GM19468 (cell line): ENCODE measurements at regions not wholly inside any gene's neighbourhood (a gene's known extent, or its start where the extent isn't known, plus 50 kb on each side); places are given as distances from the start of the nearest gene placed in this dataset.

Experiments used
- ATAC-seq: cut with Tn5 transposase; IDR thresholded peaks from one replicate; pipeline ENCODE4 v1.9.1; 2021; ENCODE audit warnings: mild to moderate bottlenecking, moderate library complexity, moderate number of reproducible peaks; ENCODE audit not compliant: unreplicated experiment; ENCODE audit errors: extremely low read depth

DNA sequence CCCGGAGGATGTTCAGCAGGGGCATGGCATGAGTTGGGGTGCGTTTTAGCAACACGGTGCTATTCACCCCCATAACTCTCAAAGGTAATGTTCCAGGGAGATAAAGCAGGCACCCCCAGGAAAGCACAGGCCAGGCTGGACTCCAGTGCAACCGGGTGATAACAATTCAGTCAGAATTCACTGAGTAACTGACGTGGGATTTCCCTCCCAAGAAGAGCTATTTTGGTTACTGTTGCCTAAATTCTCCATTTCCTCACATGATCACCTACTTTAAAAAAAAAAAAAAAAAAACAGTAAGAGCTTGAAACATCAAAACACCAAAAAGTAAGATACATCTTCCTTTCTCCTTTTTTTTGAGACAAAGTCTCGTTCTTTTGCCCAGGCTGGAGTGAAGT lies 137.6 kb upstream of the WWC1 start:
- ATAC-seq: no peak

GRCh38 chr5:168155585-168155984 lies 135.9 kb upstream of the WWC1 start:
- ATAC-seq: no peak

GRCh38 chr5:168156170-168156569 lies 135.3 kb upstream of the WWC1 start:
- no peak for ATAC-seq

DNA sequence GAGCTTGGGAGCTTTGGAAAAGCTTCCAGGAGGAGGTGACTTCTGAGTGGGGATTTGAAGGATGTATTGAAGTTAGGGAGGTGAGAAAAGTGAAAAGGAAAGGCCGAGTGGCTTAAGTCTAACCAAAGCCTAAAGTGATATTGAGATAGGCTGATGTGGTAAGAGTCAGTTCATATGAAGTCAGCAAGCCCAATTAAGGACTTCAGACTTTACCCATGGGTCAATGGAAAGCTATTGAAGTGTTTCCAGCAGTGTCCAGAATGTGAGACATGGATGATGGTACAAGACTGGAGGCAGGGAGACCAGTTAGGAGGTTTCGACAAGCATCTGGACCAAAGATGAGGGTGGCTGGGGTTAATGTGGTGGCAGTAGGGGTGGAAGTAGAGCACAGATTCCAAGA lies 134.3 kb upstream of the WWC1 start:
- ATAC-seq: no peak

- no peak for ATAC-seq
These were observed 132.0 kb upstream of the WWC1 start for GRCh38 chr5:168159425-168159824.

- ATAC-seq: no peak
These were observed 129.0 kb upstream of the WWC1 start for GRCh38 chr5:168162464-168162863.

GRCh38 chr5:168163966-168164365 lies 127.5 kb upstream of the WWC1 start:
- no peak for ATAC-seq

- ATAC-seq: no peak
These were observed 126.1 kb upstream of the WWC1 start for GRCh38 chr5:168165221-168165914.

GRCh38 chr5:168165977-168166376 lies 125.5 kb upstream of the WWC1 start:
- no peak for ATAC-seq

GRCh38 chr5:168167338-168167737 lies 124.1 kb upstream of the WWC1 start:
- no peak for ATAC-seq

DNA sequence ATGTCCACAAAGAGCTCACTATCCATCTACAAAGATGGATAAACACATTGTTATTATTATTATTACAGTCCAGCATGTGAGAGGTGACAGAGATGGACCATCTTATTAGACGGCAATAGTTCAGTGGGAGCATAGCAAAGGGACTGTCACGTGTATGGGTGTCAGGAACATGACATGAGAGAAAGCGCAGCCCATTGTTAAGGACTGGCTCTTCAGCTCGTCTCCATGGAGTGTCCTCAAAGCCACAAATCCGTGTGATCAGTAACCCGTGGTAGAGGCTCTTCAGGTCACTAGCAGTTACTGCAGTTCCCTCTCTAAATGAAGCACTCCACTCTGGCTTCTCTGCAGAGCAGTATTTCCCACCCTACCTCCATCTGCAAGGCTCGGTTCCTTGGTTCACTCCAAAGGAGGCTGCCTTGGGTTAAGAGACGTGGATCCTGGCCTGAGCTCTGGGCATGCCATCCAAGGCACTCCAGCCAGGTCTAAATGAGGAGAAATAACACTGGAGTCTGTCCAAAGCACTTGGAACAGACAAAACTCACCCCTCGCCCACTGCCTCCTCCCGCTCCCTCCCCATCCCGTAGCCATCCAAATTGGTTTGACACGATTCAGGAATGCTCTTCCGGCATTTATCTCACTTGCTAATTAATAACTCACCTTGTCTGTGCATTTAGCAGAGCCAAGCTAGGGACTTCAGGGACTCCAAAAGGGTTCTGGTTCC lies 122.3 kb upstream of the WWC1 start:
- no peak for ATAC-seq

DNA sequence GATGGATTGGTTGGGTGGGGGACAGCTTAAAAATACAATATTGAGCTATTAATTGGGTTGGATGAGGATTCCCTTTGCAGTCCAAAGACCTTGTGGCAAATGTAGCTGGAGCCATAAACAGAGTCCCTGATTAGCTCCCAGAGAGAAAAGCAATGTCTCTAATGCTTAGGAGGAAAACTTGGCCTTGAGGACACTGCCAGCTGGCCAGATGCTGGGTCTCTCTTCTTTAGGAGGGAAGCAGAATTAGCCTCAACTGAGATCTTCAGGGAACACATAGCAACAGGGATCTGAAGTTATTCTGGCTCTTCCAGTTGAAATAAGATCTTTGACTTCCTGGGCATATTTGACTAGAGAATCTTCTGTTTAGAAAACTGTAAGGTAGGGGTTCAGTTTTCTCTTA lies 121.7 kb upstream of the WWC1 start:
- no peak for ATAC-seq

GRCh38 chr5:168171901-168172759 lies 119.3 kb upstream of the WWC1 start:
- no peak for ATAC-seq

- no peak for ATAC-seq
These were observed 118.7 kb upstream of the WWC1 start for GRCh38 chr5:168172760-168173223.

GRCh38 chr5:168174376-168174775 lies 117.1 kb upstream of the WWC1 start:
- no peak for ATAC-seq

- no peak for ATAC-seq
These were observed 115.2 kb upstream of the WWC1 start for GRCh38 chr5:168176251-168176650.

- ATAC-seq: no peak
These were observed 114.5 kb upstream of the WWC1 start for GRCh38 chr5:168176941-168177340.

DNA sequence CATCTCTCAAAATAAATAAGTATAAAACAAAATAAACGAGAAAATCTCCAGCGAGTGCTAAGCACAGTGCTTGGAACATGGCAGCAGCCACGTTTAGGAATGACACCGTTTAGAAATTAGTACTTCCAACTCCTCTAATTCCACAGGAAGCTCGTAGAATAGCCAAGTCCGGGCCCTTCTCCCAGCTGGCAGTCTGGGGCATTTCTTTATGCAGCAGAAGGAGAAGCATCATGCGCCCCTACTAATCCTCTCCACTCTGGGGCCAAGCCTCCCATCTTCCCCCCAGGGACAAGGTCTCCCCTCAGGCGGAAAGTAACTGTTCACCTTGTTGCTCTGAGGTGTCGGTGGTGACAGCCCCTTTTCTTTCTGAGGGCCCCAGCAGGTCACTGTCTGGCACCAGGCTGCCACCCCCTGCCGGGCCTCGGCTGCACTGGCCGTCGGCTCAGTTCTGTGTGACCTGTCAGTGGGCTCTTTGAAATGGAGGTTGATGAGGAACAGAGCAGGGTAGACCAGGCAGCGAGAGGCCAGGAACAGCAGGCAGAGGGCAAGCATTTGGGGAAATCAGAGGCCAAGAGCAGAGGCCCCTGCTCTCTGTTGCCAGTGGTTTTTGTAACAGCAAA lies 113.5 kb upstream of the WWC1 start:
- no peak for ATAC-seq

- no peak for ATAC-seq
These were observed 112.3 kb upstream of the WWC1 start for GRCh38 chr5:168179192-168179593.

DNA sequence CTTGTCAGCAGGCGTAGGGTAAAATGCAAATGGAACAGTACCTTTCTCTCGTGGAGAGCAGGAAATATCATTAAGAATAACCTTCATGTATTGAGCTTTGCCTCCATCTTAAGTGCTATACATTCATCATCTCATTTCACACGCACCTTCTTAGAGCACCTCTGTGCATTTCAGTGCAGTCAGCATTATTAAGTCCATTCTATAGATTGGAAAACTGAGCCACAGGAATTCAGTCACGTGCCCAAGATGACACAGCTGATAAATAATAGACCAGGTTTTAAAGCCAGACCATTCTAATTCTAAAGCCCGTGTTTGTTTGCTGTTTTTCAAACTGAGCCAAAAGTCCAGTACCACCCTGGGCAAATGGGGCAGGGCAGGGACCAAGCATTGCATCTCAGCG lies 109.2 kb upstream of the WWC1 start:
- ATAC-seq: no peak

- ATAC-seq: no peak
These were observed 107.3 kb upstream of the WWC1 start for GRCh38 chr5:168184103-168184502.
